ENCODE measurements at regions not wholly inside any gene's neighbourhood (a gene's known extent, or its start where the extent isn't known, plus 50 kb on each side); places are given as distances from the start of the nearest gene placed in this dataset.

DNA sequence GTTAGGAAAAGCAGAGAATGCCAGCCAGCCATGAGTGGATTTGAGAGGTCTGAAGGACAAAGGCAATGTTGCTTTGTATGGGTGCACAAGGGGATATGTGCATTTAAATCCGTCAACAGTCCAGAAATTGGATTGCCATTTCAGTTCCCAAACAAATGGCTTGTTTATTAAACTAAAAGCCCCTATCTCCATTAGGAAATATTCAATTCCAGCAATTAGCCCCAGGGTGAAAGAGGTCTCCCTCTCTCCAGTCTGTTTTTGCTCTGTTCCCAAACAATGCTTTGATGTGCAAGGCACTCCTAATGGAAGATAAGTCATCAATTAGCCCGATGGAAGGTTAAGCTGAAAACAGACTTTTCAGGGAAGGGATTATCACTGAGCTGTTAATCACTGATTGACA, 101.3 kb downstream of the C9orf152 start:
- H3K36me3 ChIP-seq (ENCODE audit: insufficient read depth, low read length) = no peaks in the 10 kb centered on the region
- H3K4me3 ChIP-seq = no peak overlapping the region
- H3K27ac ChIP-seq = no peak overlapping the region
- no peaks in the 10 kb centered on the region for H3K9me3 ChIP-seq (ENCODE audit: low read depth, low read length)
- no peak for DNase-seq (ENCODE audit: low read depth, low spot score)
- no peak for TF ChIP-seq FOXP2 (optimal IDR thresholded peaks at IDR 0.05; ENCODE audit: control extremely low read depth, extremely low read length, insufficient read depth)
- no peak for TF ChIP-seq POLR2AphosphoS5 (IDR thresholded peaks at IDR 0.05; ENCODE audit: borderline replicate concordance, low read depth, low read length)
- no peak for TF ChIP-seq EZH2 (IDR thresholded peaks at IDR 0.05)
- no peak overlapping the region for H3K9ac ChIP-seq (ENCODE audit: insufficient read length)

GRCh38 chr9:110109333-110110092, 98.4 kb downstream of the C9orf152 start:
- Histone ChIP-seq H3K4me3 (no peak overlapping the region), H3K9me3 (ENCODE audit: low read depth, low read length) (no peaks in the 10 kb centered on the region), H3K36me3 (ENCODE audit: insufficient read depth, low read length) (no peaks in the 10 kb centered on the region), H3K27ac (no peak overlapping the region), H3K9ac (ENCODE audit: insufficient read length) (no peak overlapping the region)
- no peak for DNase-seq (ENCODE audit: low read depth, low spot score)
- no peak for TF ChIP-seq POLR2AphosphoS5 (IDR thresholded peaks at IDR 0.05; ENCODE audit: borderline replicate concordance, low read depth, low read length)

GRCh38 chr9:110110154-110110553, 97.8 kb downstream of the C9orf152 start:
- Histone ChIP-seq H3K4me3 (no peak overlapping the region), H3K9me3 (ENCODE audit: low read depth, low read length) (no peaks in the 10 kb centered on the region), H3K27ac (no peak overlapping the region), H3K36me3 (ENCODE audit: insufficient read depth, low read length) (no peaks in the 10 kb centered on the region), H3K9ac (ENCODE audit: insufficient read length) (no peak overlapping the region)
- DNase-seq (ENCODE audit: low read depth, low spot score) = no peak
- TF ChIP-seq EZH2 (IDR thresholded peaks at IDR 0.05) (no peak), POLR2AphosphoS5 (IDR thresholded peaks at IDR 0.05; ENCODE audit: borderline replicate concordance, low read depth, low read length) (no peak), FOXP2 (optimal IDR thresholded peaks at IDR 0.05; ENCODE audit: control extremely low read depth, extremely low read length, insufficient read depth) (no peak)

DNA sequence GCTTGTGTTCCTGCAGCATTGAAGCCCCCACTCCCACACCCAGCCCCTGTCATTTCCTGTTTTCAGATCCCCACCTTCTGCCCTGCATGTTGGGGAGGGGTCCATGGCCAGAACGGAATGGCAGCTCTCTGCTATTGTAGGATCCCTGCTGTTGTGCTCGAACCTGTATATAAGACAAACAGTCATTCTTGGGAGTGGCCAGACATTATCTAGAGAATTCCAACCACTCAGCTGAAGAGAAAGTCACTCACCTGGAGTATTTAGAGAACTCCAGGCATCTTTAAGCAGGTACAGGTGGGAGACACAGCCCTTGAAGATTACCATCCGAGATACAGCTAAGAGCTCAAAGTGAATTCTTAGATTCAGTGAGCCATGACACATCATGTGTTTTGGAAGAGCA, 96.1 kb downstream of the C9orf152 start:
- Histone ChIP-seq H3K4me3 (no peak overlapping the region), H3K9me3 (ENCODE audit: low read depth, low read length) (no peaks in the 10 kb centered on the region), H3K9ac (ENCODE audit: insufficient read length) (no peak overlapping the region), H3K27ac (no peak overlapping the region), H3K36me3 (ENCODE audit: insufficient read depth, low read length) (no peaks in the 10 kb centered on the region)
- TF ChIP-seq POLR2AphosphoS5 (IDR thresholded peaks at IDR 0.05; ENCODE audit: borderline replicate concordance, low read depth, low read length) (no peak), EZH2 (IDR thresholded peaks at IDR 0.05) (no peak), FOXP2 (optimal IDR thresholded peaks at IDR 0.05; ENCODE audit: control extremely low read depth, extremely low read length, insufficient read depth) (no peak)
- no peak for DNase-seq (ENCODE audit: low read depth, low spot score)

- DNase-seq (ENCODE audit: low read depth, low spot score) = no peak
- Histone ChIP-seq H3K9ac (ENCODE audit: insufficient read length) (no peak overlapping the region), H3K4me3 (no peak overlapping the region), H3K36me3 (ENCODE audit: insufficient read depth, low read length) (no peaks in the 10 kb centered on the region), H3K9me3 (ENCODE audit: low read depth, low read length) (no peaks in the 10 kb centered on the region), H3K27ac (no peak overlapping the region)
- no peak for TF ChIP-seq EZH2 (IDR thresholded peaks at IDR 0.05)
- no peak for TF ChIP-seq POLR2AphosphoS5 (IDR thresholded peaks at IDR 0.05; ENCODE audit: borderline replicate concordance, low read depth, low read length)
- no peak for TF ChIP-seq FOXP2 (optimal IDR thresholded peaks at IDR 0.05; ENCODE audit: control extremely low read depth, extremely low read length, insufficient read depth)
Measured at GRCh38 chr9:110112792-110113191, 95.2 kb downstream of the C9orf152 start.

DNA sequence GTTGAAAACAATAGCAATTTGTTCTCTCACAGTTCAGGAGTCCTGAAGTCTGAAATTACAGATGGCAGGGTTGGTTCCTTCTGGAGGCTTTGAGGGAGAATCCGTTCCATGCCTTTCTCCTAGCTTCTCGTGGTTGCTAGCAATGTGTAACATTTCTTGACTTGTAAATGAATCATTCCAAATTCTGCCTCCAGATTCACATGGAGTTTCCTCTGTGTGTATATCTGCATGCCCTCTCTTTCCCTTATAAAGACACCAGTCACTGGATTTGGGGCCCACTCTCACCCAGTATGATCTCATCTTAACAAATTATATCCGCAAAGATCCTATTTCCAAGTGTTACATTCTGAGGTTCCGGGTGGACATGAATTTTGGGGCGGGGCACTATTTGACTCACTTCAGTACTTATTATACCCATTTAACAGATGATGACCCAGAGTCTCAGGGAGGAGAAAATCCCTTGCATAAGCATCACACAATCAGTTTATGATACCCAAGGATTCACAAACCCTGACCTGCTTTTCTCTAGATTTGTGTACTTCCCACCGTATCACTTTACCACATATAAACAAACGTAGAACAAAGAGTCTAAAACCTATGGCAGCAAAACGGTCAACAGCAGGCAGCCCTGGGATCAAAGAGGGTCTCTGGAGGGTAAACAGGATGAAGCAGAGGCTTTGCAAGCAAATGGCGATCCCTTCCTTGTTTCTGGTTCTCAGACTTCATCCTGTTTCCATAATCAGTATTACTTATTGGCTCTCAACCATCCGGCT, 93.7 kb downstream of the C9orf152 start:
- H3K9me3 ChIP-seq (ENCODE audit: low read depth, low read length) = no peaks in the 10 kb centered on the region
- no peaks in the 10 kb centered on the region for H3K36me3 ChIP-seq (ENCODE audit: insufficient read depth, low read length)
- no peak overlapping the region for H3K4me3 ChIP-seq
- no peak for TF ChIP-seq EZH2 (IDR thresholded peaks at IDR 0.05)
- no peak for TF ChIP-seq FOXP2 (optimal IDR thresholded peaks at IDR 0.05; ENCODE audit: control extremely low read depth, extremely low read length, insufficient read depth)
- TF ChIP-seq POLR2AphosphoS5 (IDR thresholded peaks at IDR 0.05; ENCODE audit: borderline replicate concordance, low read depth, low read length) = no peak
- H3K27ac ChIP-seq = no peak overlapping the region
- no peak for DNase-seq (ENCODE audit: low read depth, low spot score)
- H3K9ac ChIP-seq (ENCODE audit: insufficient read length) = no peak overlapping the region

- H3K27ac ChIP-seq = no peak overlapping the region
- no peak overlapping the region for H3K9ac ChIP-seq (ENCODE audit: insufficient read length)
- TF ChIP-seq EZH2 (IDR thresholded peaks at IDR 0.05) (no peak), FOXP2 (optimal IDR thresholded peaks at IDR 0.05; ENCODE audit: control extremely low read depth, extremely low read length, insufficient read depth) (no peak), POLR2AphosphoS5 (IDR thresholded peaks at IDR 0.05; ENCODE audit: borderline replicate concordance, low read depth, low read length) (no peak)
- H3K4me3 ChIP-seq = no peak overlapping the region
- no peaks in the 10 kb centered on the region for H3K36me3 ChIP-seq (ENCODE audit: insufficient read depth, low read length)
- H3K9me3 ChIP-seq (ENCODE audit: low read depth, low read length) = no peaks in the 10 kb centered on the region
- DNase-seq (ENCODE audit: low read depth, low spot score) = no peak
Measured at GRCh38 chr9:110114859-110115201, 93.1 kb downstream of the C9orf152 start.

DNA sequence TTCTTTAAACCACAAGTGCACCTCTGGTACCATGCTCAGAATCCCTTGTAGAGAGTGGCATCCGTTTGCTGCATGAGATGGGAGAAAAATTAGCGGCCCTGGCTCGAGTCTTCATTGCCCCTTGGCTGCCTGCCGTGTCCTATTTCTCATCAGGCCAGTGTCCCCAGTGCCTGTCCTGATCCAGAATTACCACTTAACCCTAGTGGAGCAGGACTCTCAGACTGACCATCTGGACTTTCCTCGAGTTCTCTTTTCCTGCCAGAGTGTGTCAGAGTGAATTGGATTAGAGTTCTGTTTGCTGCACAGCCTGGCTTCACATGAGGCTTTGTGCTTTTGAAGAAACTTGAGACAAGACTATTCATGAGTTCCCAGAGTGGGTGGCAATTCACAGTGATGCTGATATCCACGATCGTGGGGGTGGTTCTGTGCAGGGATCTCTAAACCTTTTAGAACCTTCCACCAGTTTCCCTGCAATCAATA, 92.6 kb downstream of the C9orf152 start:
- H3K27ac ChIP-seq = no peak overlapping the region
- no peaks in the 10 kb centered on the region for H3K36me3 ChIP-seq (ENCODE audit: insufficient read depth, low read length)
- no peak for DNase-seq (ENCODE audit: low read depth, low spot score)
- H3K4me3 ChIP-seq = no peak overlapping the region
- TF ChIP-seq FOXP2 (optimal IDR thresholded peaks at IDR 0.05; ENCODE audit: control extremely low read depth, extremely low read length, insufficient read depth) (no peak), EZH2 (IDR thresholded peaks at IDR 0.05) (no peak), POLR2AphosphoS5 (IDR thresholded peaks at IDR 0.05; ENCODE audit: borderline replicate concordance, low read depth, low read length) (no peak)
- no peak overlapping the region for H3K9ac ChIP-seq (ENCODE audit: insufficient read length)
- H3K9me3 ChIP-seq (ENCODE audit: low read depth, low read length) = no peaks in the 10 kb centered on the region
